GM21619 (cell line): ENCODE measurements at regions not wholly inside any gene's neighbourhood (a gene's known extent, or its start where the extent isn't known, plus 50 kb on each side); places are given as distances from the start of the nearest gene placed in this dataset.
"Not testable (repeated sequence)": the region's sequence is repeated elsewhere in the genome, so short reads cannot be mapped to it uniquely, and the experiment has no call there.

Source experiments
- ATAC-seq: cut with Tn5 transposase; IDR thresholded peaks from one replicate; pipeline ENCODE4 v1.9.1; 2021; ENCODE audit not compliant: unreplicated experiment

- no peak for ATAC-seq
These were observed 159.7 kb upstream of the POU1F1 start for GRCh38 chr3:87435926-87436620.

GRCh38 chr3:87433445-87433844 is 157.1 kb upstream of the POU1F1 start:
- ATAC-seq: not testable (repeated sequence)

- no peak for ATAC-seq
These were observed 150.5 kb upstream of the POU1F1 start for GRCh38 chr3:87426918-87427317.

DNA sequence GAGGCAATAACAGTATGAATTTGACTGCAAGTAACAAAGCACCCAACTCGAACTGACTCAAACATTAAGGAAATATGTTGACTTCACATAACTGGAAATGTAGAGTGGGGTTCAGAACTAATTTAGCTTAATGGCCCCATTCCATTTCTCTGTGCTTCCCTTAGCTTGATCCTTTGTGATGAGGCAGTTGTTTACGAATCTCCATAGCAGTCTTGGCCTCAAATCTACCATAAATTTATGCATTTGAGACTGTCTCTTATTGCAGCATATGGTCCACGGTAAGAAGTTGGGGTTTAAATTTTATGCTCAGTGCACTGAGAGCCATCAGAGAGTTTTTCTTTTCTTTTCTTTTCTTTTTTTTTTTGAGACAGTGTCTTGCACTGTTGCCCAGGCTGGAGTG is 148.7 kb upstream of the POU1F1 start:
- no peak for ATAC-seq

- ATAC-seq: no peak
These were observed 147.0 kb upstream of the POU1F1 start for GRCh38 chr3:87423336-87423735.

GRCh38 chr3:87422333-87422732 is 145.9 kb upstream of the POU1F1 start:
- no peak for ATAC-seq

GRCh38 chr3:87420171-87420570 is 143.8 kb upstream of the POU1F1 start:
- no peak for ATAC-seq

DNA sequence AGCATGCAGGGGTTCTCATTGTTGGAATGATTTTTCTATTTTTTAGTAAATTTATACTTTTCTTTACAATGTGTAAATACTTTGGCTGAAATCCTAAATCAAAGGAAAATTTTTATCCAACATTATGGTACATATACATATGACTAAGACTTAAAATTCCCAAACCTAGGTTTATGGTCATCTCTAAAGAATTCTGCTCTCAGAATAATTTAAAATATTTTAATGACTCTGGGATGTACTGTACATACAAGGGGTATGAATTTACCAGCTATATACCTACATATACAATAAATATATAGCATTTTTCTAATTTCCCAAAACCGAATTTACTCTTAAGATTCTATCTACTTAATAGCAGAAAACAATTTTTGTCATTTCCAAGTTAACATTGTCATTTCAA is 137.9 kb upstream of the POU1F1 start:
- ATAC-seq: no peak

DNA sequence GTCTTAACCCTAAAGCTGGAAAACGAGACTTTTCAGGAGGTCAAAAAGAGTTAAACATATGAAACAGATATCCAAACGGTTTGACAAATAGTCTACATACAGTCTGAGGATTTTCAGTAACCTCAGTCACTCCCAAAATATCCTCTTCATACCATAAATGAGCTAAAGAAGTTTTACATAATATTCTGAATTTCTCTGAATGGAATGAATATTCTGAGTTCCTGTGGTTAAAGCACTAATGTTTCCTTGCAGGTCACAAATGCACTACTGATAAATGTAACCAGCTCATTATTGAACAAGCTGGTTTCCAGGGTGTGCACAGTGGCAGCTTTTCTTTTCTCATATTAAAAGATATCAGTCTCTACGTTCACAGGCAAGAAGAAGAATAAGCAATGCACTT is 137.4 kb upstream of the POU1F1 start:
- no peak for ATAC-seq

- no peak for ATAC-seq
These were observed 133.7 kb upstream of the POU1F1 start for GRCh38 chr3:87410110-87410509.

DNA sequence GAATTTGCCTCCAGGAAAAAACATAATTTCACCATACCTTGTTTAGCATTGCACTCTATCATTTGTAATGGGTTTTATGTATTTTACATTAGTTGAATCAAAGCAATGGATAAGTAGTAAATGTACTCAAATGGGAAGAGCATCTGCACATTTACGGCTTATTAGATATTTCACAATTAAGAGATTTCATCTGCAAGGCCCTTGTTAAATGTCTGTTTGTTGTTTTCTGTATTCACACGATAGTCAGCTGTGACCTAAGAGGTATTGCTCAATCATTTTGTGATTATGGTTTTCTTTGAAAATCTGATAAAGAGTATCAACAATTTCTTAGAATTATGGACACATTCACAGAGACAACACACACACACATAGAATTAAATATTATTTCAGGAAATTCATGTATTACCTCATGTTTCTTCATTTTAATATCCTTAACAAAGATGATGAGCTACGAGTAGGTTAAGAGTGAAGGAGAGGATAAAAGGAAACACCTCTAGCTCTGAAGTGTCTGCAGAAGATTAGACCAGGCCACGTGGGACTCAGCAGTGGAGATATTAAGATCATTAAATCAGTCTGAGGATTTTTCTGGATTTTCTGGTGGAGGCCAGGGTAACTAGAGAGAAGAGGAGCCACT is 121.9 kb upstream of the POU1F1 start:
- ATAC-seq: no peak

DNA sequence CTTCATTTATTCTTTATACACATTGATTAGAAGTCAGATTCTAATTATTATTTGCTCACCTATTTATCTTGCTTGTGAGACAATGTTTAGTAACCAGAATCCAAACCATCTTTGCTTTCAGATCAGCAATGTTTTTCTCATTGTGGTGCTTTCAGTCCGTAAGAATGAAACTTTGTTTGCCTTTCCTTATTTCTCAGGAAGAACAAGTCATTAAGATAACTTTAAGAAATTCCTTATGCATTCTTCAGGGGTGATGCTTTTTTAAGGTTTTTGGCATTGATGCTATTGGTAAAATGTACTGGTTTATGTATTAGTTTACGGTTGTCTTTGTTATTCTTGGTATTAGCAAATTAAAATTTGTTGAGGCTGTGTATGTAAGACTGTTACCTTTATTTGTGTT is 120.8 kb upstream of the POU1F1 start:
- no peak for ATAC-seq

DNA sequence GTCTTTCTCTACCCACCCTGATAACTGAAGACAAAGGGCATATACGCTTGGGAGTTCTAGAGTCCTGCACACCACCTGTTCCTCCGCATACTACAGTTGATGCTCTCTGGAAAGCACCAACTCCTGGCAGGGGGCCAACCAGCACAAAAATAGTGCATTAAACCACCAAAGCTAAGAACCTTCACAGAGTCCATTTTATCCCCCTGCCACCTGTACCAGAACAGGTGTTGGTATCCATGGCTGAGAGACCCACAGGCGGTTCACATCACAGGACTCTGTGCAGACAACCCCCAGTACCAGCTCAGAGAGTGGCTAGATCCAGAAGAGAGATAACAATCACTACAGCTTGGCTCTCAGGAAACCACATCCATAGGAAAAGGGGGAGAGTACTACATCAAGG is 114.4 kb upstream of the POU1F1 start:
- no peak for ATAC-seq

GRCh38 chr3:87390353-87390752 is 114.0 kb upstream of the POU1F1 start:
- no peak for ATAC-seq

- ATAC-seq: no peak
These were observed 98.9 kb upstream of the POU1F1 start for GRCh38 chr3:87375231-87375682.

- ATAC-seq: no peak
These were observed 93.6 kb upstream of the POU1F1 start for GRCh38 chr3:87370007-87370406.

- no peak for ATAC-seq
These were observed 91.4 kb upstream of the POU1F1 start for GRCh38 chr3:87367736-87368135.

DNA sequence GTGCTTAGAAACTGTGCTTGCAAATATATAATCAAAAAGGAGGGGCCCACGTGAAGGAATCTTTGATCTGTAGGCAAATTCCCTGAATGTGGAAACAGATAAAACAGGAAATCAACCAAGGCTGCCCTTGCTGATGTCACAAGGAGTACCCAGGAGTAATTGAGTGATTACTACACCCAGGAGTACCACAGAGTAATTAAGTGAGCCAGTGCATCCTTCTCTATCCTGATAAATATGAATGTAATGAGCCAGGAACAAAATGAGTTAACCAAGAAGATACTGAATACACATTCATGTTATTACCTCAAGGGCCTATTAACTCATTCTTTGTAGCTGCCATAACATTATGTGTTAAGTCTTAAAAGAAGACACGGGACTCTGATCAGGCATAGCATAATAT is 87.3 kb upstream of the POU1F1 start:
- no peak for ATAC-seq

DNA sequence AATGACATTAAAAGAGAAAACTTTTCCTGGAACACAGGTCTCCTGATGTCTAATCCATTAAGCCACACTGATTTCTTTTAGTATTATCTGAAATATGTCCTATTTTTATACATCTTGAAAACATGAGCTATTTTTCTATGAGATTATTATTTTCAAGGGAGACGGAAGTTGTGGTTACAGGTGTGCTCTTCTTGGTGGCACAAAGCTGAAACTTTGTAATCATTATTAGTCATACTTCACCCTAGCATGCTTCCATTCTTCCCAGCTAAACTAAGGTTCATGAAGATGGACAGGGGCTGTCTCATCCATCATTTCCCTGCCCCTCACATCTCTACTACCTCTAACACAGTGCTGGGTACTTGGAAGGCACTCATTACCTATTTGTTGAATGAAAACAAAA is 85.6 kb upstream of the POU1F1 start:
- no peak for ATAC-seq

GRCh38 chr3:87361271-87361670 is 84.9 kb upstream of the POU1F1 start:
- ATAC-seq: no peak

GRCh38 chr3:87359826-87360225 is 83.4 kb upstream of the POU1F1 start:
- ATAC-seq: no peak

- ATAC-seq: no peak
These were observed 82.6 kb upstream of the POU1F1 start for GRCh38 chr3:87359025-87359424.

- ATAC-seq: no peak
These were observed 81.7 kb upstream of the POU1F1 start for GRCh38 chr3:87358066-87358465.
